Activated naive CD4-positive, alpha-beta T cell treated with anti-CD3 and anti-CD28 coated beads, Interleukin-2, amount 10 ng/mL, durations not matched to agents 7 days and 5 days (primary cell): ENCODE measurements at regions not wholly inside any gene's neighbourhood (a gene's known extent, or its start where the extent isn't known, plus 50 kb on each side); places are given as distances from the start of the nearest gene placed in this dataset.
"Not testable (repeated sequence)": the region's sequence is repeated elsewhere in the genome, so short reads cannot be mapped to it uniquely, and the experiment has no call there.

Source experiments
- CTCF ChIA-PET: fragments of 350-600 bp; sonication (Branson Sonifier 250); formaldehyde crosslinking; loops from one replicate; lab custom pipeline; 2021; ENCODE audit warnings: antibody characterized with exemption; lab: Charles Lee
- DNase-seq: peaks from one replicate; pipeline ENCODE4 v3.0.0-alpha.2; 2020
- H3K27ac Mint-ChIP-seq: one replicate; pipeline ENCODE4 v1.8.0; 2021; ENCODE audit warnings: mild to moderate bottlenecking, moderate library complexity, mixed read lengths
- H3K27me3 Mint-ChIP-seq: one replicate; pipeline ENCODE4 v1.8.0; 2021; ENCODE audit warnings: mild to moderate bottlenecking, mixed read lengths
- H3K36me3 Mint-ChIP-seq: one replicate; pipeline ENCODE4 v1.8.0; 2021; ENCODE audit warnings: mixed read lengths
- H3K4me1 Mint-ChIP-seq: one replicate; pipeline ENCODE4 v1.8.0; 2021; ENCODE audit warnings: mixed read lengths
- H3K4me3 Mint-ChIP-seq: one replicate; pipeline ENCODE4 v1.8.0; 2021; ENCODE audit warnings: mild to moderate bottlenecking, moderate library complexity, mixed read lengths
- H3K9me3 Mint-ChIP-seq: one replicate; pipeline ENCODE4 v1.8.0; 2021; ENCODE audit warnings: mixed read lengths

- DNase-seq = no peak
- CTCF ChIA-PET = no interaction called here
- Mint-ChIP-seq H3K9me3 (peaks cover 7% of the 10 kb centered on the region), H3K36me3 (no peaks in the 10 kb centered on the region), H3K4me3 (no peak overlapping the region), H3K27me3 (no peaks in the 10 kb centered on the region), H3K4me1 (no peaks in the 10 kb centered on the region), H3K27ac (no peak overlapping the region)
Observed at GRCh38 chrX:117610806-117611205, 505.8 kb downstream of the KLHL13 start.

- CTCF ChIA-PET = no interaction called here
- Mint-ChIP-seq H3K9me3 (peaks cover 7% of the 10 kb centered on the region), H3K4me3 (no peak overlapping the region), H3K4me1 (no peaks in the 10 kb centered on the region), H3K36me3 (no peaks in the 10 kb centered on the region), H3K27ac (no peak overlapping the region), H3K27me3 (no peaks in the 10 kb centered on the region)
- DNase-seq = no peak
Observed at GRCh38 chrX:117610049-117610448, 506.6 kb downstream of the KLHL13 start.

GRCh38 chrX:117607561-117607960 is 509.0 kb downstream of the KLHL13 start:
- H3K4me3 Mint-ChIP-seq = no peak overlapping the region
- H3K27ac Mint-ChIP-seq = no peak overlapping the region
- no peak for DNase-seq
- CTCF ChIA-PET = no interaction called here
- H3K9me3 Mint-ChIP-seq = peaks cover 7% of the 10 kb centered on the region
- no peaks in the 10 kb centered on the region for H3K27me3 Mint-ChIP-seq
- H3K4me1 Mint-ChIP-seq = no peaks in the 10 kb centered on the region
- no peaks in the 10 kb centered on the region for H3K36me3 Mint-ChIP-seq

GRCh38 chrX:117606101-117606500 is 510.5 kb downstream of the KLHL13 start:
- H3K4me3 Mint-ChIP-seq, DNase-seq, H3K27me3 Mint-ChIP-seq, H3K9me3 Mint-ChIP-seq, H3K4me1 Mint-ChIP-seq, CTCF ChIA-PET, H3K36me3 Mint-ChIP-seq, H3K27ac Mint-ChIP-seq: not testable (repeated sequence)

GRCh38 chrX:117570160-117570559 is 546.5 kb downstream of the KLHL13 start:
- DNase-seq = no peak
- H3K4me1 Mint-ChIP-seq = no peaks in the 10 kb centered on the region
- H3K4me3 Mint-ChIP-seq = no peak overlapping the region
- no peaks in the 10 kb centered on the region for H3K36me3 Mint-ChIP-seq
- no peaks in the 10 kb centered on the region for H3K9me3 Mint-ChIP-seq
- CTCF ChIA-PET = no interaction called here
- no peaks in the 10 kb centered on the region for H3K27me3 Mint-ChIP-seq
- no peak overlapping the region for H3K27ac Mint-ChIP-seq

- H3K36me3 Mint-ChIP-seq = no peaks in the 10 kb centered on the region
- H3K4me1 Mint-ChIP-seq = no peaks in the 10 kb centered on the region
- DNase-seq = no peak
- no peak overlapping the region for H3K4me3 Mint-ChIP-seq
- H3K27ac Mint-ChIP-seq = no peak overlapping the region
- peaks cover 4% of the 10 kb centered on the region for H3K9me3 Mint-ChIP-seq
- CTCF ChIA-PET = no interaction called here
- no peaks in the 10 kb centered on the region for H3K27me3 Mint-ChIP-seq
Observed at GRCh38 chrX:117568238-117568637, 548.4 kb downstream of the KLHL13 start.

- CTCF ChIA-PET = no interaction called here
- no peak overlapping the region for H3K27ac Mint-ChIP-seq
- H3K9me3 Mint-ChIP-seq = no peaks in the 10 kb centered on the region
- H3K36me3 Mint-ChIP-seq = no peaks in the 10 kb centered on the region
- H3K4me1 Mint-ChIP-seq = no peaks in the 10 kb centered on the region
- H3K27me3 Mint-ChIP-seq = no peaks in the 10 kb centered on the region
- DNase-seq = no peak
- no peak overlapping the region for H3K4me3 Mint-ChIP-seq
Observed at GRCh38 chrX:117543885-117544284, 572.7 kb downstream of the KLHL13 start.

GRCh38 chrX:117539090-117539418 is 577.6 kb downstream of the KLHL13 start:
- CTCF ChIA-PET = no interaction called here
- DNase-seq = no peak
- Mint-ChIP-seq H3K36me3 (no peaks in the 10 kb centered on the region), H3K27me3 (no peaks in the 10 kb centered on the region), H3K4me3 (no peak overlapping the region), H3K9me3 (no peaks in the 10 kb centered on the region), H3K4me1 (no peaks in the 10 kb centered on the region), H3K27ac (no peak overlapping the region)

GRCh38 chrX:117538178-117539089 is 578.2 kb downstream of the KLHL13 start:
- H3K36me3 Mint-ChIP-seq = no peaks in the 10 kb centered on the region
- no peak for DNase-seq
- CTCF ChIA-PET = no interaction called here
- no peaks in the 10 kb centered on the region for H3K4me1 Mint-ChIP-seq
- no peak overlapping the region for H3K27ac Mint-ChIP-seq
- H3K4me3 Mint-ChIP-seq = no peak overlapping the region
- H3K9me3 Mint-ChIP-seq = no peaks in the 10 kb centered on the region
- H3K27me3 Mint-ChIP-seq = no peaks in the 10 kb centered on the region

- Mint-ChIP-seq H3K4me1 (no peaks in the 10 kb centered on the region), H3K9me3 (no peaks in the 10 kb centered on the region), H3K4me3 (no peak overlapping the region), H3K27me3 (no peaks in the 10 kb centered on the region), H3K27ac (no peak overlapping the region), H3K36me3 (no peaks in the 10 kb centered on the region)
- DNase-seq = no peak
- CTCF ChIA-PET = no interaction called here
Observed at GRCh38 chrX:117532339-117532738, 584.3 kb downstream of the KLHL13 start.

- DNase-seq = no peak
- no peaks in the 10 kb centered on the region for H3K36me3 Mint-ChIP-seq
- no peaks in the 10 kb centered on the region for H3K27me3 Mint-ChIP-seq
- no peak overlapping the region for H3K27ac Mint-ChIP-seq
- peaks cover 3% of the 10 kb centered on the region for H3K9me3 Mint-ChIP-seq
- no peak overlapping the region for H3K4me3 Mint-ChIP-seq
- CTCF ChIA-PET = no interaction called here
- no peaks in the 10 kb centered on the region for H3K4me1 Mint-ChIP-seq
Observed at GRCh38 chrX:117522725-117523700, 593.6 kb downstream of the KLHL13 start.

- no peaks in the 10 kb centered on the region for H3K27me3 Mint-ChIP-seq
- peaks cover 3% of the 10 kb centered on the region for H3K9me3 Mint-ChIP-seq
Observed at GRCh38 chrX:117517994-117518393, 598.6 kb downstream of the KLHL13 start.

GRCh38 chrX:117511379-117511778 is 605.2 kb downstream of the KLHL13 start:
- H3K27ac Mint-ChIP-seq = no peak overlapping the region
- H3K9me3 Mint-ChIP-seq = no peaks in the 10 kb centered on the region
- DNase-seq = no peak
- H3K27me3 Mint-ChIP-seq = no peaks in the 10 kb centered on the region
- H3K4me1 Mint-ChIP-seq = no peaks in the 10 kb centered on the region
- CTCF ChIA-PET = no interaction called here
- H3K36me3 Mint-ChIP-seq = no peaks in the 10 kb centered on the region
- H3K4me3 Mint-ChIP-seq = no peak overlapping the region

More at GRCh38 chrX:117517994-117518393, 598.6 kb downstream of the KLHL13 start:
- CTCF ChIA-PET = no interaction called here
- Mint-ChIP-seq H3K4me3 (no peak overlapping the region), H3K36me3 (no peaks in the 10 kb centered on the region), H3K4me1 (no peaks in the 10 kb centered on the region), H3K27ac (no peak overlapping the region)
- DNase-seq = no peak

- DNase-seq = no peak
- H3K9me3 Mint-ChIP-seq = no peaks in the 10 kb centered on the region
- H3K4me1 Mint-ChIP-seq = no peaks in the 10 kb centered on the region
- H3K36me3 Mint-ChIP-seq = no peaks in the 10 kb centered on the region
- no peak overlapping the region for H3K27ac Mint-ChIP-seq
- CTCF ChIA-PET = no interaction called here
- H3K4me3 Mint-ChIP-seq = no peak overlapping the region
- no peaks in the 10 kb centered on the region for H3K27me3 Mint-ChIP-seq
Observed at GRCh38 chrX:117510453-117510852, 606.2 kb downstream of the KLHL13 start.
